Thyroid gland (tissue), 4 donors: ENCODE measurements at regions not wholly inside any gene's neighbourhood (a gene's known extent, or its start where the extent isn't known, plus 50 kb on each side); places are given as distances from the start of the nearest gene placed in this dataset.

Source experiments
- DNase-seq, 2 donors: peaks; one replicate each; pipeline ENCODE4 v3.0.0-alpha.2; 2019
- H3K27ac ChIP-seq, 3 donors: fragments of 200-600 bp; sonication (generic); 1 replicate in 2 of 3; 2 replicates in 1 of 3; pipeline ENCODE4 v1.5.1; 2016 to 2019; ENCODE audit warnings: mild to moderate bottlenecking in 1 of 3, moderate library complexity in 1 of 3
- H3K27me3 ChIP-seq: fragments of 200-600 bp; sonication (generic); one replicate; pipeline ENCODE4 v1.5.1; 2019
- H3K36me3 ChIP-seq, 2 donors: fragments of 200-600 bp; sonication (generic); one replicate each; pipeline ENCODE4 v1.5.1; 2016 to 2019
- H3K4me1 ChIP-seq, 2 donors: fragments of 200-600 bp; sonication (generic); one replicate each; pipeline ENCODE4 v1.5.1; 2017 to 2019
- H3K4me3 ChIP-seq, 3 donors: fragments of 200-600 bp; sonication (generic); replicated peaks in 1 of 3; 1 replicate in 2 of 3; 2 replicates in 1 of 3; pipeline ENCODE4 v1.5.1; 2016; ENCODE audit warnings: mild to moderate bottlenecking in 1 of 3
- H3K9me3 ChIP-seq: fragments of 200-600 bp; sonication (generic); one replicate; pipeline ENCODE4 v1.5.1; 2017
- CTCF ChIP-seq, 6 experiments: fragments of 200-600 bp in 3 of 6; fragments of 450-650 bp in 3 of 6; sonication (generic) in 3 of 6; IDR thresholded peaks; one replicate each; pipeline ENCODE4 v1.5.1; 2016 to 2019; ENCODE audit warnings: antibody characterized with exemption in 6 of 6, mild to moderate bottlenecking in 2 of 6, inconsistent platforms in 1 of 6, moderate library complexity in 1 of 6
- POLR2A ChIP-seq, 2 donors: fragments of 450-650 bp; IDR thresholded peaks; one replicate each; pipeline ENCODE4 v1.6.1; 2017; ENCODE audit warnings: antibody characterized with exemption in 2 of 2, mild to moderate bottlenecking in 2 of 2, moderate library complexity in 1 of 2
- WGBS, 2 donors: methylation state at CpG; one replicate each; pipeline ENCODE4 v1.1.5; 2017; 5-methylcytosine and 5-hydroxymethylcytosine counted together
- intact Hi-C: fragments of 100-400 bp; cut with DNase I; formaldehyde crosslinking; loops from one replicate; pipeline ENCODE4 v1.15.1; 2023

- Histone ChIP-seq H3K27me3 (no peaks in the 10 kb centered on the region), H3K4me1 (peaks cover 0 to 5% of the 10 kb centered on the region in 2 donors), H3K4me3 (no peak overlapping the region), H3K36me3 (no peaks in the 10 kb centered on the region), H3K27ac (no peak overlapping the region), H3K9me3 (no peaks in the 10 kb centered on the region)
- TF ChIP-seq CTCF (IDR thresholded peaks at IDR 0.05) (no peak), POLR2A (IDR thresholded peaks at IDR 0.05) (no peak)
- no peak for DNase-seq
- WGBS, 2 donors, result 83 to 86% methylated on average over 8 of the region's 8 CpGs
- intact Hi-C loops, result no loop called here
These were observed 516.2 kb downstream of the CDH26 start for GRCh38 chr20:60474385-60474910.

GRCh38 chr20:60476045-60476444, 517.8 kb downstream of the CDH26 start:
- Histone ChIP-seq H3K9me3 (no peaks in the 10 kb centered on the region), H3K4me3 (no peak overlapping the region), H3K4me1 (no peaks in the 10 kb centered on the region), H3K27ac (no peak overlapping the region), H3K27me3 (no peaks in the 10 kb centered on the region), H3K36me3 (no peaks in the 10 kb centered on the region)
- TF ChIP-seq POLR2A (IDR thresholded peaks at IDR 0.05), result no peak
- TF ChIP-seq CTCF (IDR thresholded peaks at IDR 0.05), result no peak
- DNase-seq, result no peak
- 88 to 95% methylated on average over 7 of the region's 7 CpGs for WGBS, 2 donors
- intact Hi-C loops, result no loop called here

GRCh38 chr20:60477958-60478357, 519.7 kb downstream of the CDH26 start:
- Histone ChIP-seq H3K27me3 (no peaks in the 10 kb centered on the region), H3K9me3 (no peaks in the 10 kb centered on the region), H3K36me3 (no peaks in the 10 kb centered on the region), H3K4me3 (no peak overlapping the region), H3K4me1 (no peaks in the 10 kb centered on the region), H3K27ac (no peak overlapping the region)
- no peak for TF ChIP-seq CTCF (IDR thresholded peaks at IDR 0.05)
- TF ChIP-seq POLR2A (IDR thresholded peaks at IDR 0.05), result no peak
- intact Hi-C loops, result no loop called here
- DNase-seq, result peak in 1 of 2 donors; percentile 26
- WGBS, 2 donors, result 46 to 51% methylated on average over 11 of the region's 11 CpGs

- TF ChIP-seq POLR2A (IDR thresholded peaks at IDR 0.05), result no peak
- TF ChIP-seq CTCF (IDR thresholded peaks at IDR 0.05), result no peak
- Histone ChIP-seq H3K27ac (no peak overlapping the region), H3K36me3 (no peaks in the 10 kb centered on the region), H3K9me3 (no peaks in the 10 kb centered on the region), H3K27me3 (no peaks in the 10 kb centered on the region), H3K4me1 (no peaks in the 10 kb centered on the region), H3K4me3 (no peak overlapping the region)
- intact Hi-C loops, result no loop called here
- DNase-seq, result no peak
- 88 to 94% methylated on average over 7 of the region's 7 CpGs for WGBS, 2 donors
These were observed 520.3 kb downstream of the CDH26 start for GRCh38 chr20:60478533-60478932.

GRCh38 chr20:60480950-60481742, 522.9 kb downstream of the CDH26 start:
- intact Hi-C loops, result no loop called here
- DNase-seq, result no peak
- Histone ChIP-seq H3K9me3 (no peaks in the 10 kb centered on the region), H3K4me3 (no peak overlapping the region), H3K4me1 (no peaks in the 10 kb centered on the region), H3K27me3 (no peaks in the 10 kb centered on the region), H3K27ac (no peak overlapping the region), H3K36me3 (no peaks in the 10 kb centered on the region)
- 75 to 86% methylated on average over 23 to 25 of the region's 25 CpGs for WGBS, 2 donors
- no peak for TF ChIP-seq CTCF (IDR thresholded peaks at IDR 0.05)
- TF ChIP-seq POLR2A (IDR thresholded peaks at IDR 0.05), result no peak
